Activated T-helper 1 cell treated with anti-CD3 and anti-CD28 coated beads, Interleukin-12 subunit alpha, Interleukin-12 subunit beta, Interleukin-2, Interleukin-4 antibody, amounts not matched to agents 30 ng/mL and 10 ng/mL and 1 ng/mL, durations not matched to agents 14 hours and 24 hours and 36 hours (primary cell): ENCODE measurements at regions not wholly inside any gene's neighbourhood (a gene's known extent, or its start where the extent isn't known, plus 50 kb on each side); places are given as distances from the start of the nearest gene placed in this dataset.
"Not testable (repeated sequence)": the region's sequence is repeated elsewhere in the genome, so short reads cannot be mapped to it uniquely, and the experiment has no call there.

Source experiments
- DNase-seq: peaks from one replicate; pipeline ENCODE4 v3.0.0; 2021; ENCODE audit warnings: low spot score
- H3K27ac Mint-ChIP-seq: one replicate; pipeline ENCODE4 v1.8.0; 2021; ENCODE audit warnings: mild to moderate bottlenecking, mixed read lengths
- H3K27me3 Mint-ChIP-seq: one replicate; pipeline ENCODE4 v1.8.0; 2022; ENCODE audit warnings: mild to moderate bottlenecking, moderate library complexity, mixed read lengths; ENCODE audit not compliant: insufficient read depth
- H3K36me3 Mint-ChIP-seq: one replicate; pipeline ENCODE4 v1.8.0; 2021; ENCODE audit warnings: low read depth, mixed read lengths
- H3K4me1 Mint-ChIP-seq: one replicate; pipeline ENCODE4 v1.8.0; 2021; ENCODE audit warnings: low read depth, mixed read lengths
- H3K4me3 Mint-ChIP-seq: one replicate; pipeline ENCODE4 v1.8.0; 2021; ENCODE audit warnings: mild to moderate bottlenecking, moderate library complexity, mixed read lengths
- H3K9me3 Mint-ChIP-seq: one replicate; pipeline ENCODE4 v1.8.0; 2021; ENCODE audit warnings: mixed read lengths
- intact Hi-C: fragments of 100-400 bp; cut with micrococcal nuclease; formaldehyde crosslinking; loops from one replicate; pipeline ENCODE4 v1.15.1; 2024

GRCh38 chr1:181221078-181221477, 132.6 kb downstream of the IER5 start:
- Mint-ChIP-seq H3K9me3 (peaks cover 7% of the 10 kb centered on the region), H3K4me3 (no peak overlapping the region), H3K36me3 (no peaks in the 10 kb centered on the region), H3K27ac (no peak overlapping the region), H3K4me1 (no peaks in the 10 kb centered on the region), H3K27me3 (no peaks in the 10 kb centered on the region)
- no peak for DNase-seq
- intact Hi-C loops, result no loop called here

GRCh38 chr1:181222972-181223505, 134.5 kb downstream of the IER5 start:
- no peaks in the 10 kb centered on the region for H3K36me3 Mint-ChIP-seq
- DNase-seq, result no peak
- no peak overlapping the region for H3K4me3 Mint-ChIP-seq
- no peaks in the 10 kb centered on the region for H3K27me3 Mint-ChIP-seq
- H3K27ac Mint-ChIP-seq, result no peak overlapping the region
- H3K9me3 Mint-ChIP-seq, result peaks cover 12% of the 10 kb centered on the region
- H3K4me1 Mint-ChIP-seq, result no peaks in the 10 kb centered on the region
- intact Hi-C loops, result no loop called here

- H3K4me3 Mint-ChIP-seq, DNase-seq, H3K27ac Mint-ChIP-seq, H3K4me1 Mint-ChIP-seq, H3K36me3 Mint-ChIP-seq, H3K27me3 Mint-ChIP-seq, intact Hi-C loops: not testable (repeated sequence)
- peaks cover 12% of the 10 kb centered on the region for H3K9me3 Mint-ChIP-seq
These were observed 138.2 kb downstream of the IER5 start for GRCh38 chr1:181226728-181227127.

- DNase-seq, result no peak
- Mint-ChIP-seq H3K9me3 (no peaks in the 10 kb centered on the region), H3K36me3 (no peaks in the 10 kb centered on the region), H3K4me1 (no peaks in the 10 kb centered on the region), H3K27ac (no peak overlapping the region), H3K4me3 (no peak overlapping the region), H3K27me3 (peaks cover 1% of the 10 kb centered on the region)
- intact Hi-C loops, result no loop called here
These were observed 150.6 kb downstream of the IER5 start for GRCh38 chr1:181239086-181239485.

- H3K27ac Mint-ChIP-seq, H3K4me1 Mint-ChIP-seq, H3K27me3 Mint-ChIP-seq, intact Hi-C loops, H3K4me3 Mint-ChIP-seq, H3K36me3 Mint-ChIP-seq, DNase-seq: not testable (repeated sequence)
- H3K9me3 Mint-ChIP-seq, result peaks cover 20% of the 10 kb centered on the region
These were observed 157.8 kb downstream of the IER5 start for GRCh38 chr1:181246320-181246719.

- H3K27ac Mint-ChIP-seq, H3K4me1 Mint-ChIP-seq, DNase-seq, H3K4me3 Mint-ChIP-seq, intact Hi-C loops, H3K27me3 Mint-ChIP-seq, H3K36me3 Mint-ChIP-seq: not testable (repeated sequence)
- peaks cover 20% of the 10 kb centered on the region for H3K9me3 Mint-ChIP-seq
These were observed 159.9 kb downstream of the IER5 start for GRCh38 chr1:181248361-181248760.

GRCh38 chr1:181249186-181249585, 160.7 kb downstream of the IER5 start:
- intact Hi-C loops, result no loop called here
- Mint-ChIP-seq H3K4me3 (no peak overlapping the region), H3K27me3 (peaks cover 6% of the 10 kb centered on the region), H3K9me3 (peaks cover 20% of the 10 kb centered on the region), H3K27ac (no peak overlapping the region), H3K36me3 (no peaks in the 10 kb centered on the region), H3K4me1 (no peaks in the 10 kb centered on the region)
- no peak for DNase-seq

GRCh38 chr1:181250038-181250437, 161.5 kb downstream of the IER5 start:
- Mint-ChIP-seq H3K27me3 (peaks cover 6% of the 10 kb centered on the region), H3K9me3 (peaks cover 25% of the 10 kb centered on the region), H3K36me3 (no peaks in the 10 kb centered on the region), H3K4me3 (no peak overlapping the region), H3K27ac (no peak overlapping the region), H3K4me1 (no peaks in the 10 kb centered on the region)
- no peak for DNase-seq
- intact Hi-C loops, result no loop called here

GRCh38 chr1:181251001-181251712, 162.7 kb downstream of the IER5 start:
- Mint-ChIP-seq H3K27me3 (peaks cover 4% of the 10 kb centered on the region), H3K9me3 (peaks cover 23% of the 10 kb centered on the region), H3K36me3 (no peaks in the 10 kb centered on the region), H3K27ac (no peak overlapping the region), H3K4me1 (no peaks in the 10 kb centered on the region), H3K4me3 (no peak overlapping the region)
- no peak for DNase-seq
- intact Hi-C loops, result no loop called here

GRCh38 chr1:181251713-181252075, 163.2 kb downstream of the IER5 start:
- no peak for DNase-seq
- Mint-ChIP-seq H3K4me1 (no peaks in the 10 kb centered on the region), H3K4me3 (no peak overlapping the region), H3K9me3 (peaks cover 18% of the 10 kb centered on the region), H3K27me3 (peaks cover 7% of the 10 kb centered on the region), H3K36me3 (no peaks in the 10 kb centered on the region), H3K27ac (no peak overlapping the region)
- intact Hi-C loops, result no loop called here

GRCh38 chr1:181253601-181254000, 165.1 kb downstream of the IER5 start:
- DNase-seq, H3K27me3 Mint-ChIP-seq, H3K27ac Mint-ChIP-seq, H3K4me3 Mint-ChIP-seq, H3K4me1 Mint-ChIP-seq, intact Hi-C loops, H3K36me3 Mint-ChIP-seq: not testable (repeated sequence)
- H3K9me3 Mint-ChIP-seq, result peaks cover 11% of the 10 kb centered on the region

GRCh38 chr1:181255270-181255929, 166.9 kb downstream of the IER5 start:
- Mint-ChIP-seq H3K4me1 (no peaks in the 10 kb centered on the region), H3K27ac (no peak overlapping the region), H3K9me3 (peaks cover 11% of the 10 kb centered on the region), H3K36me3 (no peaks in the 10 kb centered on the region), H3K27me3 (peaks cover 5% of the 10 kb centered on the region), H3K4me3 (no peak overlapping the region)
- intact Hi-C loops, result no loop called here
- DNase-seq, result no peak

GRCh38 chr1:181257117-181257516, 168.6 kb downstream of the IER5 start:
- Mint-ChIP-seq H3K27ac (no peak overlapping the region), H3K4me1 (no peaks in the 10 kb centered on the region), H3K4me3 (no peak overlapping the region), H3K36me3 (no peaks in the 10 kb centered on the region), H3K9me3 (peaks cover 11% of the 10 kb centered on the region), H3K27me3 (peaks cover 8% of the 10 kb centered on the region)
- intact Hi-C loops, result no loop called here
- DNase-seq, result no peak
